B cell (primary cell): ENCODE measurements at regions not wholly inside any gene's neighbourhood (a gene's known extent, or its start where the extent isn't known, plus 50 kb on each side); places are given as distances from the start of the nearest gene placed in this dataset.

ENCODE experiments used
- CTCF ChIP-seq: fragments of 200-600 bp; IDR thresholded peaks from one replicate; pipeline ENCODE4 v1.8.0; 2022; ENCODE audit warnings: antibody characterized with exemption, mild to moderate bottlenecking
- EZH2 ChIP-seq: IDR thresholded peaks from 2 replicates; pipeline ENCODE4 v1.6.1; 2012; ENCODE audit warnings: borderline replicate concordance, low read depth, mild to moderate bottlenecking, moderate library complexity, low read length; ENCODE audit not compliant: insufficient read depth, poor library complexity, severe bottlenecking

- no peak for TF ChIP-seq CTCF
- no peak for TF ChIP-seq EZH2
These were observed 344.7 kb upstream of the RBMS3 start for GRCh38 chr3:28936154-28936553.
